Thoracic aorta (tissue), 2 donors: ENCODE measurements at regions not wholly inside any gene's neighbourhood (a gene's known extent, or its start where the extent isn't known, plus 50 kb on each side); places are given as distances from the start of the nearest gene placed in this dataset.

Experiments used
- ATAC-seq: fragments of 150-250 bp; one replicate; pipeline ENCODE4 v1.8.0; 2017; ENCODE audit warnings: low read depth; ENCODE audit not compliant: insufficient number of reproducible peaks, low FRiP score
- DNase-seq: peaks from one replicate; pipeline ENCODE4 v3.0.0-alpha.2; 2020; ENCODE audit warnings: low spot score
- H3K27ac ChIP-seq, 2 donors: fragments of 200-600 bp; sonication (generic); 1 replicate in 1 of 2; 2 replicates in 1 of 2; pipeline ENCODE4 v1.5.1; 2016; ENCODE audit warnings: mild to moderate bottlenecking in 2 of 2, moderate library complexity in 2 of 2
- H3K27me3 ChIP-seq: fragments of 200-600 bp; sonication (generic); replicated peaks from 2 replicates; pipeline ENCODE4 v1.6.0; 2016; ENCODE audit warnings: mild to moderate bottlenecking; ENCODE audit not compliant: insufficient read depth
- H3K36me3 ChIP-seq: fragments of 200-600 bp; sonication (generic); one replicate; pipeline ENCODE4 v1.5.1; 2016
- H3K4me1 ChIP-seq, 2 donors: fragments of 200-600 bp; sonication (generic); 1 replicate in 1 of 2; 2 replicates in 1 of 2; pipeline versions ENCODE4 v1.5.1 to v1.6.0; 2016; ENCODE audit warnings: low read depth in 2 of 2, mild to moderate bottlenecking in 1 of 2; ENCODE audit not compliant: control insufficient read depth in 1 of 2
- H3K4me3 ChIP-seq: fragments of 200-600 bp; sonication (generic); 2 replicates; pipeline ENCODE4 v1.5.1; 2016; ENCODE audit warnings: mild to moderate bottlenecking
- H3K9me3 ChIP-seq: fragments of 200-600 bp; sonication (generic); 2 replicates; pipeline ENCODE4 v1.5.1; 2016
- TF ChIP-seq, protein P1 (sequence below): fragments of 200-600 bp; sonication (generic); IDR thresholded peaks from one replicate; pipeline ENCODE4 v1.5.1; 2019; ENCODE audit warnings: antibody characterized with exemption

- no peak overlapping the region for H3K4me3 ChIP-seq
- TF ChIP-seq, protein P1, sequence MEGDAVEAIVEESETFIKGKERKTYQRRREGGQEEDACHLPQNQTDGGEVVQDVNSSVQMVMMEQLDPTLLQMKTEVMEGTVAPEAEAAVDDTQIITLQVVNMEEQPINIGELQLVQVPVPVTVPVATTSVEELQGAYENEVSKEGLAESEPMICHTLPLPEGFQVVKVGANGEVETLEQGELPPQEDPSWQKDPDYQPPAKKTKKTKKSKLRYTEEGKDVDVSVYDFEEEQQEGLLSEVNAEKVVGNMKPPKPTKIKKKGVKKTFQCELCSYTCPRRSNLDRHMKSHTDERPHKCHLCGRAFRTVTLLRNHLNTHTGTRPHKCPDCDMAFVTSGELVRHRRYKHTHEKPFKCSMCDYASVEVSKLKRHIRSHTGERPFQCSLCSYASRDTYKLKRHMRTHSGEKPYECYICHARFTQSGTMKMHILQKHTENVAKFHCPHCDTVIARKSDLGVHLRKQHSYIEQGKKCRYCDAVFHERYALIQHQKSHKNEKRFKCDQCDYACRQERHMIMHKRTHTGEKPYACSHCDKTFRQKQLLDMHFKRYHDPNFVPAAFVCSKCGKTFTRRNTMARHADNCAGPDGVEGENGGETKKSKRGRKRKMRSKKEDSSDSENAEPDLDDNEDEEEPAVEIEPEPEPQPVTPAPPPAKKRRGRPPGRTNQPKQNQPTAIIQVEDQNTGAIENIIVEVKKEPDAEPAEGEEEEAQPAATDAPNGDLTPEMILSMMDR: no peak
- H3K27ac ChIP-seq: no peak overlapping the region
- DNase-seq (no peak), ATAC-seq (no peak)
- H3K9me3 ChIP-seq: no peaks in the 10 kb centered on the region
- no peaks in the 10 kb centered on the region for H3K36me3 ChIP-seq
- no peaks in the 10 kb centered on the region for H3K4me1 ChIP-seq
- no peaks in the 10 kb centered on the region for H3K27me3 ChIP-seq
Measured at GRCh38 chr5:163789870-163790269, 284.5 kb downstream of the MAT2B start.

DNA sequence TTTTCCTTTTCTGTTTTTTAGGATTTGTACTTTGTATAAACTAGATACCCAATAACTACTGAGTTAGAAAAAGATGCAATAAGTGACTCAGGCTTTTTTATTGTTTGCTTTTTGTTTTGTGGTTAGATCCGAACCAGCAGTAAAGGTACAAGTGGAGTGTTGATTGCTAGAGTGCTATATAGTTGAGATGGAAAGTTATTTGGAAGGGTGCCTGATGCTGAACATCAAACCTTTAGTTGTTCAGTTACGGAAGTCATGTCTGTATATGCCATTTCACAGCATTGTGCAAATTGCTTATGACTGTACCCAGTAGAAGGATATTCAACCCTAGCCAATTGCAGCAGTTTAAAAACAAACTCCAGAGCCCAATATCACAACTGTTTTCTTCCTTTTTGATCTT, 285.1 kb downstream of the MAT2B start:
- H3K4me3 ChIP-seq: no peak overlapping the region
- DNase-seq (no peak), ATAC-seq (no peak)
- TF ChIP-seq, protein P1: no peak
- H3K9me3 ChIP-seq: no peaks in the 10 kb centered on the region
- no peaks in the 10 kb centered on the region for H3K36me3 ChIP-seq
- no peaks in the 10 kb centered on the region for H3K27me3 ChIP-seq
- H3K27ac ChIP-seq: no peak overlapping the region
- H3K4me1 ChIP-seq: no peaks in the 10 kb centered on the region

DNA sequence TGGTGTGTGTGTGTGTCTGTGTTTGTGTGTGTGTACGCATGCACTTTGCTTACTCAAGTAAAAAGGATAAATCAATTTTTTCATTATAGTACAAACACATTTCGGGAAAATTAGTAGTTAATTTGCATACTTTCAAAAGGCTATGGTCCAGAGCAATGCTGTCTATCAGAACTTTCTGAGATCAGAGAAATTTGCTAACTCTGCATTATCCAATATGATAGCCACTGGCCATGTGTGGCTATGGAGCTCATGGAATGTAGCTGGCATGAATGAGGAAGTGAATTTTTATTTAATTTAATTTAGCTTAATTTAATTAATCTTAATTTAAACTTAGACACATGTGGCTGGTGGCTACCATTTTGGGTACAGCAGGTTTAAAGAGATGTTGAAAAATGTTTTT, 289.6 kb downstream of the MAT2B start:
- TF ChIP-seq, protein P1: no peak
- DNase-seq (no peak), ATAC-seq (no peak)
- H3K9me3 ChIP-seq: no peaks in the 10 kb centered on the region
- H3K4me3 ChIP-seq: no peak overlapping the region
- no peaks in the 10 kb centered on the region for H3K4me1 ChIP-seq
- no peak overlapping the region for H3K27ac ChIP-seq
- H3K27me3 ChIP-seq: no peaks in the 10 kb centered on the region
- H3K36me3 ChIP-seq: no peaks in the 10 kb centered on the region

GRCh38 chr5:163807781-163808180, 302.4 kb downstream of the MAT2B start:
- Histone ChIP-seq H3K27me3 (no peaks in the 10 kb centered on the region), H3K36me3 (no peaks in the 10 kb centered on the region), H3K4me3 (no peak overlapping the region), H3K4me1 (no peaks in the 10 kb centered on the region), H3K9me3 (no peaks in the 10 kb centered on the region), H3K27ac (no peak overlapping the region)
- TF ChIP-seq, protein P1: no peak
- DNase-seq (no peak), ATAC-seq (no peak)

DNA sequence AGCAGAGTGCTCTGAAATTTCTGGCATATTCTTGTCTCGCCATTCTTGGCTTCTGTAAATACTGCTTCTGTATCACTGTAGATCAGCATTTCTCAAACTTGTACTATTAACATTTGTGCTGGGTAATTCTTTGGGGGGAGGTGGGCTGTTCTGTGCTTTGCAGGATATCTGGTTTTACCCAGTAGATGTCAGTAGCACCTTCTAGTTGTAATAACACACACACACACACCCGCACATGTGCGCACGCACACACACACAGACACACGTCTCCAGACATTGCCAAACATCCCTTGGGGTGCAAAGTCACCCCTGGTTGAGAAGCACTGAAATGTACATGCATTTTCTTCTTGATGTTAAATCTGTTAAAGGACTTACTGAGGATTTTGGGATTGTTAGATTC, 304.1 kb downstream of the MAT2B start:
- no peaks in the 10 kb centered on the region for H3K27me3 ChIP-seq
- no peaks in the 10 kb centered on the region for H3K36me3 ChIP-seq
- DNase-seq (no peak), ATAC-seq (no peak)
- no peak overlapping the region for H3K27ac ChIP-seq
- H3K4me3 ChIP-seq: no peak overlapping the region
- TF ChIP-seq, protein P1: no peak
- H3K4me1 ChIP-seq: no peaks in the 10 kb centered on the region
- no peaks in the 10 kb centered on the region for H3K9me3 ChIP-seq
